Hepatocyte (in vitro differentiated cells): ENCODE measurements at regions not wholly inside any gene's neighbourhood (a gene's known extent, or its start where the extent isn't known, plus 50 kb on each side); places are given as distances from the start of the nearest gene placed in this dataset.

ENCODE experiments used
- EZH2 ChIP-seq: fragments of 200-600 bp; sonication (generic); IDR thresholded peaks from 2 replicates; pipeline ENCODE4 v1.6.1; 2016; ENCODE audit warnings: antibody characterized with exemption, mild to moderate bottlenecking, borderline replicate concordance
- EZH2phosphoT487 ChIP-seq: fragments of 200-600 bp; sonication (generic); IDR thresholded peaks from one replicate; pipeline ENCODE4 v1.6.1; 2018; ENCODE audit warnings: antibody characterized with exemption, mild to moderate bottlenecking, low read depth, moderate library complexity; ENCODE audit not compliant: unreplicated experiment, severe bottlenecking
- TF ChIP-seq, protein P1 (sequence below): fragments of 200-600 bp; sonication (generic); IDR thresholded peaks from 2 replicates; pipeline ENCODE4 v1.5.1; 2016; ENCODE audit warnings: antibody characterized with exemption, mild to moderate bottlenecking; ENCODE audit not compliant: poor library complexity

DNA sequence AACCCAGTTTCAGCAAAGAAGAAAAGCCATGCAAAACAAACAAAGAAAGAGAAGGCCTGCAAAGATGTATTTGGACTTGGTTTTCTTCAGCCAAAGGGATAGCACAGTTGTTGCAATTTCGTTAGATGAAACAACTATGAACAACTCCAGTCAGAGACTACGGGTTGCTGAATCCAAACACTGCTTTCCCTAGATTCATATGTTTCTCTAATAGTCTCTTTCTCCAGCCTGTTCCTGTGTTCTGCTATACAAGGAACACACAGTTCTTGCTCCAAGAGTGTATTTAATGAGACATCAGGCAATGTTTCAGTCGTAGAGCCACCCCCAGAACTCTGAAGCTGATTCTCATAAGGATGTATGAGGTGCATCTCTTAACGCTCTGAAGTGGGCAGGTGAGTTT is 162.5 kb upstream of the TBL1X start:
- TF ChIP-seq, protein P1, sequence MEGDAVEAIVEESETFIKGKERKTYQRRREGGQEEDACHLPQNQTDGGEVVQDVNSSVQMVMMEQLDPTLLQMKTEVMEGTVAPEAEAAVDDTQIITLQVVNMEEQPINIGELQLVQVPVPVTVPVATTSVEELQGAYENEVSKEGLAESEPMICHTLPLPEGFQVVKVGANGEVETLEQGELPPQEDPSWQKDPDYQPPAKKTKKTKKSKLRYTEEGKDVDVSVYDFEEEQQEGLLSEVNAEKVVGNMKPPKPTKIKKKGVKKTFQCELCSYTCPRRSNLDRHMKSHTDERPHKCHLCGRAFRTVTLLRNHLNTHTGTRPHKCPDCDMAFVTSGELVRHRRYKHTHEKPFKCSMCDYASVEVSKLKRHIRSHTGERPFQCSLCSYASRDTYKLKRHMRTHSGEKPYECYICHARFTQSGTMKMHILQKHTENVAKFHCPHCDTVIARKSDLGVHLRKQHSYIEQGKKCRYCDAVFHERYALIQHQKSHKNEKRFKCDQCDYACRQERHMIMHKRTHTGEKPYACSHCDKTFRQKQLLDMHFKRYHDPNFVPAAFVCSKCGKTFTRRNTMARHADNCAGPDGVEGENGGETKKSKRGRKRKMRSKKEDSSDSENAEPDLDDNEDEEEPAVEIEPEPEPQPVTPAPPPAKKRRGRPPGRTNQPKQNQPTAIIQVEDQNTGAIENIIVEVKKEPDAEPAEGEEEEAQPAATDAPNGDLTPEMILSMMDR = no peak
- no peak for TF ChIP-seq EZH2
- TF ChIP-seq EZH2phosphoT487 = no peak
